Keratinocyte (primary cell): ENCODE measurements at regions not wholly inside any gene's neighbourhood (a gene's known extent, or its start where the extent isn't known, plus 50 kb on each side); places are given as distances from the start of the nearest gene placed in this dataset.

Experiments used
- DNase-seq: peaks from one replicate; pipeline ENCODE4 v3.0.0-alpha.2; 2011; ENCODE audit warnings: low read depth, missing footprints, low spot score
- FAIRE-seq: peaks from 2 replicates; lab custom pipeline; 2011; peaks lifted over from hg19 to GRCh38; lab: Jason Lieb, UNC
- H2AFZ ChIP-seq: 2 replicates; pipeline ENCODE4 v1.6.0; 2012; ENCODE audit warnings: low read length, control low read depth, inconsistent platforms; ENCODE audit not compliant: control insufficient read depth
- H3K27ac ChIP-seq: 2 replicates; pipeline ENCODE4 v1.5.1; 2011; ENCODE audit warnings: low read length; ENCODE audit not compliant: control insufficient read depth, insufficient read depth
- H3K27me3 ChIP-seq: 3 replicates; pipeline ENCODE4 v1.6.0; 2011; ENCODE audit warnings: low read length; ENCODE audit not compliant: control insufficient read depth, insufficient read depth; ENCODE audit errors: extremely low read depth
- H3K36me3 ChIP-seq, 2 experiments: 2 replicates in 1 of 2; 3 replicates in 1 of 2; pipeline ENCODE4 v1.5.1; 2011; ENCODE audit warnings: low read length in 2 of 2, mild to moderate bottlenecking in 1 of 2; ENCODE audit not compliant: control insufficient read depth in 2 of 2, insufficient read depth in 2 of 2; ENCODE audit errors: extremely low read depth in 1 of 2
- H3K4me1 ChIP-seq: 3 replicates; pipeline ENCODE4 v1.5.1; 2011; ENCODE audit warnings: low read length; ENCODE audit not compliant: control insufficient read depth, insufficient read depth; ENCODE audit errors: extremely low read depth
- H3K4me2 ChIP-seq: 3 replicates; pipeline ENCODE4 v1.6.0; 2011; ENCODE audit warnings: low read depth, low read length; ENCODE audit not compliant: control insufficient read depth, insufficient read depth; ENCODE audit errors: extremely low read depth
- H3K4me3 ChIP-seq, 3 experiments: fragments of 200-600 bp in 1 of 3; sonication (generic) in 1 of 3; 2 replicates in 2 of 3; 3 replicates in 1 of 3; pipeline ENCODE4 v1.5.1; 2011 to 2016; ENCODE audit warnings: low read length in 3 of 3, mild to moderate bottlenecking in 3 of 3, control low read depth in 2 of 3, inconsistent platforms in 1 of 3, low read depth in 1 of 3, mixed read lengths in 1 of 3, mixed run types in 1 of 3, moderate library complexity in 1 of 3; ENCODE audit not compliant: control insufficient read depth in 2 of 3, insufficient read depth in 2 of 3; ENCODE audit errors: extremely low read depth in 1 of 3
- H3K79me2 ChIP-seq: 2 replicates; pipeline ENCODE4 v1.6.0; 2012; ENCODE audit warnings: low read length; ENCODE audit not compliant: control insufficient read depth, insufficient read depth
- H3K9ac ChIP-seq: 3 replicates; pipeline ENCODE4 v1.6.0; 2011; ENCODE audit warnings: low read length; ENCODE audit not compliant: control insufficient read depth, insufficient read depth; ENCODE audit errors: extremely low read depth
- H3K9me1 ChIP-seq: 3 replicates; pipeline ENCODE4 v1.6.0; 2011; ENCODE audit warnings: low read length; ENCODE audit not compliant: control insufficient read depth, insufficient read depth; ENCODE audit errors: extremely low read depth
- H3K9me3 ChIP-seq: 2 replicates; pipeline ENCODE4 v1.5.1; 2012; ENCODE audit warnings: low read depth, low read length; ENCODE audit not compliant: control insufficient read depth
- H4K20me1 ChIP-seq: 3 replicates; pipeline ENCODE4 v1.6.0; 2011; ENCODE audit warnings: low read length; ENCODE audit not compliant: control insufficient read depth, insufficient read depth; ENCODE audit errors: extremely low read depth
- CTCF ChIP-seq, 3 experiments: IDR thresholded peaks in 1 of 3; conservative IDR thresholded peaks in 1 of 3; optimal IDR thresholded peaks in 1 of 3; 2 replicates in 2 of 3; 3 replicates in 1 of 3; pipeline versions ENCODE3 to v1.5.1; 2011; ENCODE audit warnings: low read length in 3 of 3, mild to moderate bottlenecking in 3 of 3, moderate library complexity in 2 of 3, control low read depth in 1 of 3, inconsistent platforms in 1 of 3; ENCODE audit not compliant: insufficient read depth in 2 of 3; ENCODE audit errors: extremely low read depth in 1 of 3
- EZH2 ChIP-seq: IDR thresholded peaks from one replicate; pipeline ENCODE4 v1.6.1; 2012; ENCODE audit warnings: inconsistent platforms, mild to moderate bottlenecking, low read length, moderate library complexity
- dilution Hi-C: fragments of 300-500 bp; cut with MboI; formaldehyde crosslinking; loops from one replicate; pipeline ENCODE4 v1.7.0; 2020; ENCODE audit warnings: low sequenced_read_pairs; ENCODE audit not compliant: extremely low pct_ligation_motif_present

GRCh38 chr20:39830903-39831302, 858.1 kb downstream of the MAFB start:
- Histone ChIP-seq H3K79me2 (no peaks in the 10 kb centered on the region), H3K4me2 (no peak overlapping the region), H4K20me1 (no peaks in the 10 kb centered on the region), H3K9me3 (no peaks in the 10 kb centered on the region), H3K27ac (no peak overlapping the region), H3K9me1 (no peaks in the 10 kb centered on the region), H3K4me3 (no peak overlapping the region), H3K9ac (no peak overlapping the region), H3K27me3 (no peaks in the 10 kb centered on the region), H3K4me1 (peaks cover 9% of the 10 kb centered on the region), H3K36me3 (no peaks in the 10 kb centered on the region), H2AFZ (no peak overlapping the region)
- DNase-seq (no peak), FAIRE-seq (no peak)
- dilution Hi-C loops, result no loop called here
- TF ChIP-seq EZH2 (no peak), CTCF (optimal IDR thresholded peaks at IDR 0.05 in 1 of 3, IDR thresholded peaks at IDR 0.05 in 1 of 3, conservative IDR thresholded peaks at IDR 0.05 in 1 of 3; ENCODE audit: extremely low read depth in 1 of 3, insufficient read depth in 2 of 3, low read length in 3 of 3) (no peak)

- Histone ChIP-seq H3K27me3 (no peaks in the 10 kb centered on the region), H3K4me2 (no peak overlapping the region), H3K4me3 (no peak overlapping the region), H3K79me2 (no peaks in the 10 kb centered on the region), H3K36me3 (no peaks in the 10 kb centered on the region), H3K9me3 (no peaks in the 10 kb centered on the region), H2AFZ (no peak overlapping the region), H3K4me1 (peaks cover 21% of the 10 kb centered on the region), H3K9me1 (no peaks in the 10 kb centered on the region), H3K27ac (no peak overlapping the region), H4K20me1 (no peaks in the 10 kb centered on the region), H3K9ac (no peak overlapping the region)
- dilution Hi-C loops, result no loop called here
- no peak for DNase-seq
- FAIRE-seq, result no peak
- TF ChIP-seq EZH2 (no peak), CTCF (optimal IDR thresholded peaks at IDR 0.05 in 1 of 3, IDR thresholded peaks at IDR 0.05 in 1 of 3, conservative IDR thresholded peaks at IDR 0.05 in 1 of 3; ENCODE audit: extremely low read depth in 1 of 3, insufficient read depth in 2 of 3, low read length in 3 of 3) (no peak)
Measured at GRCh38 chr20:39829661-39830060, 859.4 kb downstream of the MAFB start.
